HG02798 (cell line): ENCODE measurements at regions not wholly inside any gene's neighbourhood (a gene's known extent, or its start where the extent isn't known, plus 50 kb on each side); places are given as distances from the start of the nearest gene placed in this dataset.

ENCODE experiments used
- ATAC-seq: cut with Tn5 transposase; IDR thresholded peaks from one replicate; pipeline ENCODE4 v1.9.1; 2021; ENCODE audit warnings: mild to moderate bottlenecking; ENCODE audit not compliant: unreplicated experiment, poor library complexity

GRCh38 chr14:65214741-65215140 is 112.4 kb upstream of the MAX start:
- ATAC-seq = no peak

- ATAC-seq = no peak
Observed at GRCh38 chr14:65219353-65219752, 117.0 kb upstream of the MAX start.

GRCh38 chr14:65222440-65222858 is 120.1 kb upstream of the MAX start:
- ATAC-seq = peak; percentile 73

GRCh38 chr14:65223636-65224035 is 121.3 kb upstream of the MAX start:
- ATAC-seq = no peak

- ATAC-seq = no peak
Observed at GRCh38 chr14:65224799-65225198, 122.5 kb upstream of the MAX start.

- ATAC-seq = no peak
Observed at GRCh38 chr14:65225299-65226159, 123.2 kb upstream of the MAX start.

- no peak for ATAC-seq
Observed at GRCh38 chr14:65226824-65227604, 124.7 kb upstream of the MAX start.

- ATAC-seq = peak; percentile 93
Observed at GRCh38 chr14:65228436-65228835, 126.1 kb upstream of the MAX start.

GRCh38 chr14:65228956-65229747 is 126.8 kb upstream of the MAX start:
- no peak for ATAC-seq

- peak; percentile 34 for ATAC-seq
Observed at GRCh38 chr14:65229748-65230728, 127.7 kb upstream of the MAX start.

- no peak for ATAC-seq
Observed at GRCh38 chr14:65231286-65231980, 129.1 kb upstream of the MAX start.

- ATAC-seq = no peak
Observed at GRCh38 chr14:65234752-65235361, 132.5 kb upstream of the MAX start.

GRCh38 chr14:65237023-65237814 is 134.9 kb upstream of the MAX start:
- ATAC-seq = no peak

GRCh38 chr14:65237941-65238340 is 135.6 kb upstream of the MAX start:
- ATAC-seq = no peak

GRCh38 chr14:65238456-65238855 is 136.1 kb upstream of the MAX start:
- ATAC-seq = no peak

GRCh38 chr14:65239143-65239937 is 137.0 kb upstream of the MAX start:
- ATAC-seq = no peak

GRCh38 chr14:65239938-65240296 is 137.6 kb upstream of the MAX start:
- no peak for ATAC-seq
